ENCODE measurements at regions not wholly inside any gene's neighbourhood (a gene's known extent, or its start where the extent isn't known, plus 50 kb on each side); places are given as distances from the start of the nearest gene placed in this dataset.
"Not testable (repeated sequence)": the region's sequence is repeated elsewhere in the genome, so short reads cannot be mapped to it uniquely, and the experiment has no call there.

GRCh38 chrX:4656419-4656818 is 943.0 kb upstream of the PRKX start:
- H3K36me3 ChIP-seq (ENCODE audit: insufficient read depth, low read length): no peaks in the 10 kb centered on the region
- no peaks in the 10 kb centered on the region for H3K9me3 ChIP-seq (ENCODE audit: low read length)
- H3K27me3 ChIP-seq (ENCODE audit: insufficient read depth, low read length): no peaks in the 10 kb centered on the region
- H3K4me1 ChIP-seq (ENCODE audit: insufficient read depth, low read length): no peaks in the 10 kb centered on the region
- no peak overlapping the region for H2AFZ ChIP-seq (ENCODE audit: low read depth, low read length)
- H3K4me3 ChIP-seq (ENCODE audit: low read length): no peak overlapping the region

DNA sequence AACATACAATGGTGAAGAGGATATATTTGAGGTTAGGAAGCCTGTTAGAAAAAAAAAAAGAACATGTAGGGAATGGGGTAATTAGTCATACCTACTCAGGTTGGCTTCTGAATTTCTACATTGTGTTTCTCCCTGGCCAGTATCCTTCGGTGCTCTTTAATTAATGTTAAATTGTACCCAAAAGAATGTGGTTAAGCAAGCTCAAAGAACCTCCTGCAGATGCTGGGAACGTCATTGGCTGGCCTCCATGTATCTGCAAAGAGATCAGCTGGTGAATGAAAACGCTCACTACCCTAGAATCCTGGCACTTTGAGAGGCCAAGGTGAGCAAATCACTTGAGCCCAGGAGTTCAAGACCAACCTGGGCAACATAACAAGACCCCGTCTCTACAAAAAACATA is 942.3 kb upstream of the PRKX start:
- Histone ChIP-seq H3K27me3 (ENCODE audit: insufficient read depth, low read length) (no peaks in the 10 kb centered on the region), H3K4me1 (ENCODE audit: insufficient read depth, low read length) (no peaks in the 10 kb centered on the region), H2AFZ (ENCODE audit: low read depth, low read length) (no peak overlapping the region), H3K4me3 (ENCODE audit: low read length) (no peak overlapping the region), H3K36me3 (ENCODE audit: insufficient read depth, low read length) (no peaks in the 10 kb centered on the region), H3K9me3 (ENCODE audit: low read length) (no peaks in the 10 kb centered on the region)

- H3K27me3 ChIP-seq (ENCODE audit: insufficient read depth, low read length): no peaks in the 10 kb centered on the region
- no peaks in the 10 kb centered on the region for H3K4me1 ChIP-seq (ENCODE audit: insufficient read depth, low read length)
- H3K9me3 ChIP-seq (ENCODE audit: low read length): no peaks in the 10 kb centered on the region
- H3K4me3 ChIP-seq (ENCODE audit: low read length): no peak overlapping the region
- no peak overlapping the region for H2AFZ ChIP-seq (ENCODE audit: low read depth, low read length)
- H3K36me3 ChIP-seq (ENCODE audit: insufficient read depth, low read length): no peaks in the 10 kb centered on the region
Observed at GRCh38 chrX:4642114-4642513, 928.7 kb upstream of the PRKX start.

GRCh38 chrX:4638036-4638435 is 924.6 kb upstream of the PRKX start:
- H3K36me3 ChIP-seq (ENCODE audit: insufficient read depth, low read length): no peaks in the 10 kb centered on the region
- H3K9me3 ChIP-seq (ENCODE audit: low read length): no peaks in the 10 kb centered on the region
- no peak overlapping the region for H2AFZ ChIP-seq (ENCODE audit: low read depth, low read length)

GRCh38 chrX:4627414-4627813 is 914.0 kb upstream of the PRKX start:
- Histone ChIP-seq H3K9me3 (ENCODE audit: low read length) (peaks cover 2% of the 10 kb centered on the region), H3K36me3 (ENCODE audit: insufficient read depth, low read length) (no peaks in the 10 kb centered on the region), H3K27me3 (ENCODE audit: insufficient read depth, low read length) (no peaks in the 10 kb centered on the region), H3K4me3 (ENCODE audit: low read length) (no peak overlapping the region), H2AFZ (ENCODE audit: low read depth, low read length) (no peak overlapping the region), H3K4me1 (ENCODE audit: insufficient read depth, low read length) (no peaks in the 10 kb centered on the region)

More at GRCh38 chrX:4638036-4638435, 924.6 kb upstream of the PRKX start:
- H3K4me3 ChIP-seq (ENCODE audit: low read length): no peak overlapping the region
- no peaks in the 10 kb centered on the region for H3K4me1 ChIP-seq (ENCODE audit: insufficient read depth, low read length)
- no peaks in the 10 kb centered on the region for H3K27me3 ChIP-seq (ENCODE audit: insufficient read depth, low read length)

DNA sequence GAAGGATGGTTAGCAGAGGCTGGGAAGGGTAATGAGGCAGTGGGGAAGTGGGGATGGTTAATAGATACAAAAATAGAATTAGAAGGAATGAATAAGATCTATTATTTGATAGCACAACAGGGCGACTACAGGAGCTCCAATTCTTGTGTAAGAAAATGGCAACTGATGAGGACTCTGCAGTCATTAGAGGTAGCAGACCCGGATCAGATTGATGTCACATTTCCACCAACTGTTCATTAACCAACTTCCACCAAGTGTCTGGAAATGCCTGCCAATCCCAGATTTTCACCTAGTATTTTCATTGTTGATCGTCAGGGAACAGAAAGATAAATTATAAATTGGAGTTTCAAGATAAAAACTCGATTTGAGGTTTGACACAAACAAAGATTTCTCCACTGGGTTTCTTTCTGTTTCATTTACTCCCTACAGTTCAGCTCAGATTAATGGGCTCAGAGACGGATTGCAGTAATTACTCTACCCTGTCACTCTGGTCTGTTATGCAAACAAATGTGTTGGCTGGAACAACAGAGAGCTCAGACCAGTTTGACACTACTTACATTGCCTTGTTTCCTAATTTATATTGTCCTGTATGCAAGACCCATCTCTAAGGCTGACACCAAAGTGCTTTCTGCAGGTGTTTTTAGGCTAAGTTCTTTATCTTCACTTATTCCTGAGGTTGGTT is 909.2 kb upstream of the PRKX start:
- Histone ChIP-seq H3K36me3 (ENCODE audit: insufficient read depth, low read length) (no peaks in the 10 kb centered on the region), H2AFZ (ENCODE audit: low read depth, low read length) (no peak overlapping the region), H3K4me3 (ENCODE audit: low read length) (no peak overlapping the region), H3K27me3 (ENCODE audit: insufficient read depth, low read length) (no peaks in the 10 kb centered on the region), H3K9me3 (ENCODE audit: low read length) (no peaks in the 10 kb centered on the region), H3K4me1 (ENCODE audit: insufficient read depth, low read length) (peaks cover 5% of the 10 kb centered on the region)

GRCh38 chrX:4613651-4614050 is 900.2 kb upstream of the PRKX start:
- not testable (repeated sequence) for H3K27me3 ChIP-seq (ENCODE audit: insufficient read depth, low read length); H3K36me3 ChIP-seq (ENCODE audit: insufficient read depth, low read length); H3K9me3 ChIP-seq (ENCODE audit: low read length); H2AFZ ChIP-seq (ENCODE audit: low read depth, low read length); H3K4me1 ChIP-seq (ENCODE audit: insufficient read depth, low read length); H3K4me3 ChIP-seq (ENCODE audit: low read length)

DNA sequence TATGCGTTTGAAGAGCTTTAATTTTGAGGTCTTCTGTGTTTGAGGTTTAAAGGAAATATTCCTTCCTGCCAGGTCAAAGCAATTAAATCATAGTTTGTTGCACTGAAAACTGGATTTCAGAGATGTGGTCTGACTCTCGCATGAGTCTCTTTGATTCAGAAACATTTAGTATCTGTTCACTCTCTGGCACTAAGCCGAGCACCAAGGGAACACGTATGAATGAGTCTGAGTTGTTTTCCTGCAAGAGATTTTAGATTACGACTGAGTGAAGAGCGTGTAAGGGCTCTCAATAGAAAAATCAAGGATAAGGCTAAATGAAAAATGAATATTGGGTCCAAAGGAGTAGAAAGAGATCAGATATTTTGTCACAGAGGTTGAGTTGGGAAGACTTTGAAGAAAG is 875.4 kb upstream of the PRKX start:
- no peaks in the 10 kb centered on the region for H3K27me3 ChIP-seq (ENCODE audit: insufficient read depth, low read length)
- H3K4me1 ChIP-seq (ENCODE audit: insufficient read depth, low read length): no peaks in the 10 kb centered on the region
- H3K36me3 ChIP-seq (ENCODE audit: insufficient read depth, low read length): no peaks in the 10 kb centered on the region
- H3K4me3 ChIP-seq (ENCODE audit: low read length): no peak overlapping the region
- H2AFZ ChIP-seq (ENCODE audit: low read depth, low read length): no peak overlapping the region
- no peaks in the 10 kb centered on the region for H3K9me3 ChIP-seq (ENCODE audit: low read length)

- Histone ChIP-seq H3K9me3 (ENCODE audit: low read length) (no peaks in the 10 kb centered on the region), H3K36me3 (ENCODE audit: insufficient read depth, low read length) (no peaks in the 10 kb centered on the region), H3K27me3 (ENCODE audit: insufficient read depth, low read length) (no peaks in the 10 kb centered on the region), H2AFZ (ENCODE audit: low read depth, low read length) (no peak overlapping the region), H3K4me3 (ENCODE audit: low read length) (no peak overlapping the region), H3K4me1 (ENCODE audit: insufficient read depth, low read length) (no peaks in the 10 kb centered on the region)
Observed at GRCh38 chrX:4588466-4588865, 875.0 kb upstream of the PRKX start.

DNA sequence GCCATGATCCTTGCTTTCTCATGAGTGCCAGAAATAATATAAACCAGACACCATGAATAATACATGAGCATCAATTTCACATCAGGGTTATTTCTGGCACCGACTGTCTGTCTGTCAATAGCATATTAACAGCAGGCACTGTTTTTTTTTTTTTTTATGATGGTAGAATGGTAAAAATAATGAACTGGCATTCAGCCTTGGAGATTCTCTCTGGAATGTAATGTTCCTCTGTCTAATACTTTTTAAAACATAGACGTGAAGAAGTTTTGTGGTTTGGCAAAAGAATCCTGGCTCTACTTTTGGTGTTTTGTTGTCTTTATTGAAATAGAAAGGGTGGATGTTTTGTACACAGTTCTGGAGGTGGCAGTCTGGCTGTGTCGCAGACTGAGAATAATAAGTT is 874.6 kb upstream of the PRKX start:
- Histone ChIP-seq H3K4me3 (ENCODE audit: low read length) (no peak overlapping the region), H3K27me3 (ENCODE audit: insufficient read depth, low read length) (no peaks in the 10 kb centered on the region), H3K36me3 (ENCODE audit: insufficient read depth, low read length) (no peaks in the 10 kb centered on the region), H2AFZ (ENCODE audit: low read depth, low read length) (no peak overlapping the region), H3K9me3 (ENCODE audit: low read length) (no peaks in the 10 kb centered on the region), H3K4me1 (ENCODE audit: insufficient read depth, low read length) (no peaks in the 10 kb centered on the region)

- Histone ChIP-seq H3K9me3 (ENCODE audit: low read length) (no peaks in the 10 kb centered on the region), H3K4me1 (ENCODE audit: insufficient read depth, low read length) (no peaks in the 10 kb centered on the region), H2AFZ (ENCODE audit: low read depth, low read length) (no peak overlapping the region)
Observed at GRCh38 chrX:4579999-4580398, 866.5 kb upstream of the PRKX start.

DNA sequence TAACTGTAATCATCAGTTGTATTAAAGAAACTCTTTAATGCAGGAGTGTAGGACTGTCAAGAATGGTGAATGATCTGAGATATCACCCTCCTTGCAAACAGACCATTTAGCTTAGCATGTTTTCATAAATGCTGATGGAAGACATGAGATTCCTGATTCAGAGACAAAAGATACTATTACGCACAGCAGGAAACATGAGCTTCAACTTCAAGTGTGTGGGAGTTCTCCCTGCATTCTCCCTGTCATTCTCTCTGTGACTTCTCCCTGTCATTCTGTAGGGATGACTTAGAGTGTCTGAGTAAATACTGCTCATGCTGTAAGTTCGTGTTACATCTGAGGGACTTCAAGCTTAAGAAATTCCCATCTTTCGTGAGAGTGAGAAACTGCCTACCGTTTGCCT is 866.0 kb upstream of the PRKX start:
- Histone ChIP-seq H3K27me3 (ENCODE audit: insufficient read depth, low read length) (no peaks in the 10 kb centered on the region), H3K4me1 (ENCODE audit: insufficient read depth, low read length) (no peaks in the 10 kb centered on the region), H3K36me3 (ENCODE audit: insufficient read depth, low read length) (no peaks in the 10 kb centered on the region), H3K9me3 (ENCODE audit: low read length) (no peaks in the 10 kb centered on the region), H2AFZ (ENCODE audit: low read depth, low read length) (no peak overlapping the region), H3K4me3 (ENCODE audit: low read length) (no peak overlapping the region)

More at GRCh38 chrX:4579999-4580398, 866.5 kb upstream of the PRKX start:
- Histone ChIP-seq H3K4me3 (ENCODE audit: low read length) (no peak overlapping the region), H3K36me3 (ENCODE audit: insufficient read depth, low read length) (no peaks in the 10 kb centered on the region), H3K27me3 (ENCODE audit: insufficient read depth, low read length) (no peaks in the 10 kb centered on the region)

DNA sequence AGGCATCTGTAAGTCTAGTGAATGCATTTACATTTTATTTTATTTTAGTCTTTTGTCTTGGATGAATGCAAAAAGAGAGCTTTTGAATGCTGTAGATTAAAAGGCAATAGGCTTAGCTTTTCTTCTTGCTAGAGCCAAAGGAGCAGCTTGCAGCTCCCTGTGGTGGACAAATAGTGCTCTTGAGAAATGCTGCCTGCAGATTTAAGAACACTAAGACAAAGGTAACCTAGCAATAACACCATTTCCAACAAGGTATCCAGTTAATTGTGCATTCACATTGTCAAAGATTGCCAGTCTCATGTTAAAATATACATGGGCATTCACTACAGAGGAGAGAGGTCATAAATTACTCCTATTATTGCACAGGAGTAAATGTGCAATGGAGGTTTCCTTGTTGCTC is 859.2 kb upstream of the PRKX start:
- peaks cover 4% of the 10 kb centered on the region for H3K4me1 ChIP-seq (ENCODE audit: insufficient read depth, low read length)
- no peaks in the 10 kb centered on the region for H3K9me3 ChIP-seq (ENCODE audit: low read length)
- no peak overlapping the region for H3K4me3 ChIP-seq (ENCODE audit: low read length)
- no peaks in the 10 kb centered on the region for H3K36me3 ChIP-seq (ENCODE audit: insufficient read depth, low read length)
- H2AFZ ChIP-seq (ENCODE audit: low read depth, low read length): no peak overlapping the region
- H3K27me3 ChIP-seq (ENCODE audit: insufficient read depth, low read length): no peaks in the 10 kb centered on the region

GRCh38 chrX:4570151-4570550 is 856.7 kb upstream of the PRKX start:
- Histone ChIP-seq H3K27me3 (ENCODE audit: insufficient read depth, low read length) (no peaks in the 10 kb centered on the region), H3K9me3 (ENCODE audit: low read length) (no peaks in the 10 kb centered on the region), H3K36me3 (ENCODE audit: insufficient read depth, low read length) (no peaks in the 10 kb centered on the region), H3K4me3 (ENCODE audit: low read length) (no peak overlapping the region), H2AFZ (ENCODE audit: low read depth, low read length) (no peak overlapping the region), H3K4me1 (ENCODE audit: insufficient read depth, low read length) (peaks cover 4% of the 10 kb centered on the region)
